SU-DHL-6 (cell line): ENCODE measurements at regions not wholly inside any gene's neighbourhood (a gene's known extent, or its start where the extent isn't known, plus 50 kb on each side); places are given as distances from the start of the nearest gene placed in this dataset.

Experiments
- EZH2phosphoT487 ChIP-seq: fragments of 200-600 bp; sonication (generic), shearing (Covaris generic); conservative IDR thresholded peaks from 2 replicates; pipeline ENCODE4 v1.6.1; 2018; ENCODE audit warnings: mild to moderate bottlenecking, antibody characterized with exemption, low read length, moderate library complexity, mixed read lengths
- TF ChIP-seq, protein P1 (sequence below): fragments of 200-600 bp; sonication (generic); IDR thresholded peaks from one replicate; pipeline ENCODE4 v1.5.1; 2017; ENCODE audit warnings: antibody characterized with exemption, mild to moderate bottlenecking, low read length, moderate library complexity; ENCODE audit not compliant: insufficient read depth, poor library complexity, severe bottlenecking

DNA sequence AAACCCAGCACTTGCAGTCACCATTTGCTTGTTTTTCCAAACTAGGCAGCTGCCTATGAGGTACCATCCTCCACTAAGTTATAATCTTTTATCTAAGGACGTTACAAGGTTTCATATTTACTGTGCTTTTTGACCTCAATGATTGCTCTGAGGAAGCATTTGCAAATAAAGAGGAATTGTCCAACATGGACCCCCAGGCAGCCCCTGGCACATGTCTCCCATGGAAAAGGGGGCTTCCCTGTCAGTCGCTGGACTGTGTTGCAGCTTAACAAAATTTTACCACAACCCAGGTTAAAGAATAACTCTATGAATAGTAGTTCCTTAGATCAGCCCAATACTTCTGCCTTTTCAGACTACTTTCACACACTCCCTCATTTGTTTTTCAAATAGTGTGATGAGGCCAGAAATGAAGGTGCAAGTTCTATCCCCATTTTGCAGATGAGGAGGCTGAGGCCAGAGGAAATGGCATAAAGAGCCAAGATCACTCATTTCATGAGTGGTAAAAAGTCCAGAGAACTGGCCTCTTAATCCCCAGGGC is 52.8 kb upstream of the ZPBP start:
- TF ChIP-seq, protein P1, sequence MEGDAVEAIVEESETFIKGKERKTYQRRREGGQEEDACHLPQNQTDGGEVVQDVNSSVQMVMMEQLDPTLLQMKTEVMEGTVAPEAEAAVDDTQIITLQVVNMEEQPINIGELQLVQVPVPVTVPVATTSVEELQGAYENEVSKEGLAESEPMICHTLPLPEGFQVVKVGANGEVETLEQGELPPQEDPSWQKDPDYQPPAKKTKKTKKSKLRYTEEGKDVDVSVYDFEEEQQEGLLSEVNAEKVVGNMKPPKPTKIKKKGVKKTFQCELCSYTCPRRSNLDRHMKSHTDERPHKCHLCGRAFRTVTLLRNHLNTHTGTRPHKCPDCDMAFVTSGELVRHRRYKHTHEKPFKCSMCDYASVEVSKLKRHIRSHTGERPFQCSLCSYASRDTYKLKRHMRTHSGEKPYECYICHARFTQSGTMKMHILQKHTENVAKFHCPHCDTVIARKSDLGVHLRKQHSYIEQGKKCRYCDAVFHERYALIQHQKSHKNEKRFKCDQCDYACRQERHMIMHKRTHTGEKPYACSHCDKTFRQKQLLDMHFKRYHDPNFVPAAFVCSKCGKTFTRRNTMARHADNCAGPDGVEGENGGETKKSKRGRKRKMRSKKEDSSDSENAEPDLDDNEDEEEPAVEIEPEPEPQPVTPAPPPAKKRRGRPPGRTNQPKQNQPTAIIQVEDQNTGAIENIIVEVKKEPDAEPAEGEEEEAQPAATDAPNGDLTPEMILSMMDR = no peak
- TF ChIP-seq EZH2phosphoT487 = no peak
